Cardiac muscle cell (in vitro differentiated cells and primary cell): ENCODE measurements at regions not wholly inside any gene's neighbourhood (a gene's known extent, or its start where the extent isn't known, plus 50 kb on each side); places are given as distances from the start of the nearest gene placed in this dataset.

ENCODE experiments used
- DNase-seq, 2 donors: peaks; one replicate each; pipeline versions ENCODE4 v3.0.0 to v3.0.0-alpha.2; 2010 to 2017; ENCODE audit warnings: low read depth in 1 of 2, low spot score in 1 of 2
- H3K27ac ChIP-seq: fragments of 200-600 bp; sonication (generic); 2 replicates; pipeline ENCODE4 v1.5.1; 2016
- H3K27me3 ChIP-seq: fragments of 200-600 bp; sonication (generic); 2 replicates; pipeline ENCODE4 v1.6.0; 2016; ENCODE audit warnings: control low read depth
- H3K36me3 ChIP-seq: fragments of 200-600 bp; sonication (generic); 2 replicates; pipeline ENCODE4 v1.5.1; 2016; ENCODE audit warnings: control low read depth
- H3K4me1 ChIP-seq: fragments of 200-600 bp; sonication (generic); 2 replicates; pipeline ENCODE4 v1.8.1; 2017; ENCODE audit warnings: low read depth, mild to moderate bottlenecking, mixed run types
- H3K4me3 ChIP-seq: fragments of 200-600 bp; sonication (generic); 2 replicates; pipeline ENCODE4 v1.5.1; 2016; ENCODE audit warnings: mild to moderate bottlenecking
- H3K9me3 ChIP-seq: fragments of 200-600 bp; sonication (generic); 2 replicates; pipeline ENCODE4 v1.5.1; 2017; ENCODE audit warnings: low read depth, mild to moderate bottlenecking, control low read depth
- CTCF ChIP-seq: IDR thresholded peaks from 2 replicates; pipeline ENCODE4 v1.5.1; 2012; ENCODE audit warnings: low read depth, mild to moderate bottlenecking, low read length

- Histone ChIP-seq H3K4me1 (peaks cover 5% of the 10 kb centered on the region), H3K9me3 (no peaks in the 10 kb centered on the region), H3K36me3 (no peaks in the 10 kb centered on the region), H3K27ac (no peak overlapping the region), H3K27me3 (no peaks in the 10 kb centered on the region), H3K4me3 (no peak overlapping the region)
- DNase-seq = no peak
- no peak for TF ChIP-seq CTCF
These were observed 190.6 kb upstream of the AKR1E2 start for GRCh38 chr10:4635388-4635787.

GRCh38 chr10:4633776-4634175, 192.2 kb upstream of the AKR1E2 start:
- DNase-seq = no peak
- H3K27me3 ChIP-seq = no peaks in the 10 kb centered on the region
- no peak for TF ChIP-seq CTCF
- H3K27ac ChIP-seq = no peak overlapping the region
- peaks cover 5% of the 10 kb centered on the region for H3K4me1 ChIP-seq
- no peaks in the 10 kb centered on the region for H3K9me3 ChIP-seq
- H3K4me3 ChIP-seq = no peak overlapping the region
- no peaks in the 10 kb centered on the region for H3K36me3 ChIP-seq

- no peaks in the 10 kb centered on the region for H3K27me3 ChIP-seq
- DNase-seq = no peak
- TF ChIP-seq CTCF = no peak
- H3K27ac ChIP-seq = no peak overlapping the region
- no peak overlapping the region for H3K4me3 ChIP-seq
- H3K36me3 ChIP-seq = no peaks in the 10 kb centered on the region
- H3K9me3 ChIP-seq = no peaks in the 10 kb centered on the region
- peaks cover 5% of the 10 kb centered on the region for H3K4me1 ChIP-seq
These were observed 192.8 kb upstream of the AKR1E2 start for GRCh38 chr10:4633186-4633585.

- Histone ChIP-seq H3K27ac (no peak overlapping the region), H3K27me3 (no peaks in the 10 kb centered on the region), H3K9me3 (no peaks in the 10 kb centered on the region), H3K4me3 (no peak overlapping the region), H3K36me3 (no peaks in the 10 kb centered on the region), H3K4me1 (peaks cover 5% of the 10 kb centered on the region)
- no peak for TF ChIP-seq CTCF
- no peak for DNase-seq
These were observed 193.2 kb upstream of the AKR1E2 start for GRCh38 chr10:4632757-4633156.

GRCh38 chr10:4626919-4627318, 199.1 kb upstream of the AKR1E2 start:
- Histone ChIP-seq H3K4me3 (no peak overlapping the region), H3K36me3 (no peaks in the 10 kb centered on the region), H3K27me3 (no peaks in the 10 kb centered on the region), H3K27ac (no peak overlapping the region), H3K4me1 (no peaks in the 10 kb centered on the region), H3K9me3 (no peaks in the 10 kb centered on the region)
- no peak for TF ChIP-seq CTCF
- no peak for DNase-seq
